GM12864 (cell line): ENCODE measurements at regions not wholly inside any gene's neighbourhood (a gene's known extent, or its start where the extent isn't known, plus 50 kb on each side); places are given as distances from the start of the nearest gene placed in this dataset.

ENCODE experiments used
- DNase-seq: peaks from one replicate; pipeline ENCODE4 v3.0.0-alpha.2; 2011; ENCODE audit warnings: low read depth
- H3K4me3 ChIP-seq: 2 replicates; pipeline ENCODE4 v1.5.1; 2011; ENCODE audit warnings: mild to moderate bottlenecking, low read depth, low read length, control low read depth
- CTCF ChIP-seq: IDR thresholded peaks from 2 replicates; pipeline ENCODE4 v1.5.1; 2011; ENCODE audit warnings: low read depth, mild to moderate bottlenecking, moderate library complexity, low read length, control low read depth, inconsistent platforms; ENCODE audit errors: missing control alignments

- no peak for TF ChIP-seq CTCF
- no peak for DNase-seq
- no peak overlapping the region for H3K4me3 ChIP-seq
Observed at GRCh38 chr20:50284811-50285375, 94.3 kb downstream of the CEBPB start.

- peak; percentile 42 for DNase-seq
- H3K4me3 ChIP-seq = no peak overlapping the region; the same call in 1 of the 2 replicates
- TF ChIP-seq CTCF = no peak
Observed at GRCh38 chr20:50285376-50286173, 94.9 kb downstream of the CEBPB start.

GRCh38 chr20:50286174-50286511, 95.5 kb downstream of the CEBPB start:
- TF ChIP-seq CTCF = no peak
- no peak for DNase-seq
- peak overlapping the region; percentile 31; the same call in 1 of the 2 replicates for H3K4me3 ChIP-seq

- DNase-seq = peak; percentile 36
- no peak for TF ChIP-seq CTCF
- peak overlapping the region; percentile 31; the same call in 1 of the 2 replicates for H3K4me3 ChIP-seq
Observed at GRCh38 chr20:50286609-50287008, 96.0 kb downstream of the CEBPB start.

- no peak for DNase-seq
- H3K4me3 ChIP-seq = no peak overlapping the region
- no peak for TF ChIP-seq CTCF
Observed at GRCh38 chr20:50287512-50287911, 96.9 kb downstream of the CEBPB start.

GRCh38 chr20:50288128-50288623, 97.5 kb downstream of the CEBPB start:
- no peak for TF ChIP-seq CTCF
- no peak for DNase-seq

More at GRCh38 chr20:50288128-50288623, 97.5 kb downstream of the CEBPB start:
- no peak overlapping the region for H3K4me3 ChIP-seq
